ENCODE measurements at regions not wholly inside any gene's neighbourhood (a gene's known extent, or its start where the extent isn't known, plus 50 kb on each side); places are given as distances from the start of the nearest gene placed in this dataset.

- ChIA-PET POLR2A (no interaction called here), CTCF (no interaction called here)
- Histone ChIP-seq H3K4me1 (ENCODE audit: control insufficient read depth, insufficient read depth, low read length) (no peaks in the 10 kb centered on the region), H3K9me3 (ENCODE audit: control insufficient read depth, insufficient read depth, low read depth, low read length) (no peaks in the 10 kb centered on the region), H3K36me3 (ENCODE audit: control insufficient read depth in 2 of 2, insufficient read depth in 1 of 2, low read length in 2 of 2) (no peaks in the 10 kb centered on the region), H3K4me3 (ENCODE audit: low read depth, low read length) (no peak overlapping the region), H3K27ac (ENCODE audit: extremely low read depth, low read depth, low read length) (no peak overlapping the region)
- TF ChIP-seq ZNF184 (tag by site-specific recombination; IDR thresholded peaks at IDR 0.05) (no peak), ZNF266 (tag by site-specific recombination; IDR thresholded peaks at IDR 0.05; ENCODE audit: low read depth) (no peak), ZFP41 (tag by site-specific recombination; IDR thresholded peaks at IDR 0.05; ENCODE audit: borderline replicate concordance) (no peak), ZNF394 (tag by site-specific recombination; IDR thresholded peaks at IDR 0.05; ENCODE audit: borderline replicate concordance) (no peak), ZNF221 (tag by site-specific recombination; IDR thresholded peaks at IDR 0.05; ENCODE audit: borderline replicate concordance) (no peak), ZNF501 (tag by site-specific recombination; IDR thresholded peaks at IDR 0.05) (no peak), ZNF157 (tag by site-specific recombination; IDR thresholded peaks at IDR 0.05) (no peak), ZNF37A (tag by site-specific recombination; IDR thresholded peaks at IDR 0.05) (no peak), ZNF530 (tag by site-specific recombination; IDR thresholded peaks at IDR 0.05; ENCODE audit: low read depth) (no peak), HOXD13 (CRISPR knock-in tag; IDR thresholded peaks at IDR 0.05; ENCODE audit: borderline replicate concordance) (no peak), ZNF416 (tag by site-specific recombination; IDR thresholded peaks at IDR 0.05) (no peak), ZNF26 (tag by site-specific recombination; IDR thresholded peaks at IDR 0.05) (no peak), SP2 (tag by site-specific recombination; IDR thresholded peaks at IDR 0.05) (no peak), ZNF701 (tag by site-specific recombination; IDR thresholded peaks at IDR 0.05) (no peak), CTCF (tag by site-specific recombination; IDR thresholded peaks at IDR 0.05) (no peak)
- TF ChIP-seq, protein P1, sequence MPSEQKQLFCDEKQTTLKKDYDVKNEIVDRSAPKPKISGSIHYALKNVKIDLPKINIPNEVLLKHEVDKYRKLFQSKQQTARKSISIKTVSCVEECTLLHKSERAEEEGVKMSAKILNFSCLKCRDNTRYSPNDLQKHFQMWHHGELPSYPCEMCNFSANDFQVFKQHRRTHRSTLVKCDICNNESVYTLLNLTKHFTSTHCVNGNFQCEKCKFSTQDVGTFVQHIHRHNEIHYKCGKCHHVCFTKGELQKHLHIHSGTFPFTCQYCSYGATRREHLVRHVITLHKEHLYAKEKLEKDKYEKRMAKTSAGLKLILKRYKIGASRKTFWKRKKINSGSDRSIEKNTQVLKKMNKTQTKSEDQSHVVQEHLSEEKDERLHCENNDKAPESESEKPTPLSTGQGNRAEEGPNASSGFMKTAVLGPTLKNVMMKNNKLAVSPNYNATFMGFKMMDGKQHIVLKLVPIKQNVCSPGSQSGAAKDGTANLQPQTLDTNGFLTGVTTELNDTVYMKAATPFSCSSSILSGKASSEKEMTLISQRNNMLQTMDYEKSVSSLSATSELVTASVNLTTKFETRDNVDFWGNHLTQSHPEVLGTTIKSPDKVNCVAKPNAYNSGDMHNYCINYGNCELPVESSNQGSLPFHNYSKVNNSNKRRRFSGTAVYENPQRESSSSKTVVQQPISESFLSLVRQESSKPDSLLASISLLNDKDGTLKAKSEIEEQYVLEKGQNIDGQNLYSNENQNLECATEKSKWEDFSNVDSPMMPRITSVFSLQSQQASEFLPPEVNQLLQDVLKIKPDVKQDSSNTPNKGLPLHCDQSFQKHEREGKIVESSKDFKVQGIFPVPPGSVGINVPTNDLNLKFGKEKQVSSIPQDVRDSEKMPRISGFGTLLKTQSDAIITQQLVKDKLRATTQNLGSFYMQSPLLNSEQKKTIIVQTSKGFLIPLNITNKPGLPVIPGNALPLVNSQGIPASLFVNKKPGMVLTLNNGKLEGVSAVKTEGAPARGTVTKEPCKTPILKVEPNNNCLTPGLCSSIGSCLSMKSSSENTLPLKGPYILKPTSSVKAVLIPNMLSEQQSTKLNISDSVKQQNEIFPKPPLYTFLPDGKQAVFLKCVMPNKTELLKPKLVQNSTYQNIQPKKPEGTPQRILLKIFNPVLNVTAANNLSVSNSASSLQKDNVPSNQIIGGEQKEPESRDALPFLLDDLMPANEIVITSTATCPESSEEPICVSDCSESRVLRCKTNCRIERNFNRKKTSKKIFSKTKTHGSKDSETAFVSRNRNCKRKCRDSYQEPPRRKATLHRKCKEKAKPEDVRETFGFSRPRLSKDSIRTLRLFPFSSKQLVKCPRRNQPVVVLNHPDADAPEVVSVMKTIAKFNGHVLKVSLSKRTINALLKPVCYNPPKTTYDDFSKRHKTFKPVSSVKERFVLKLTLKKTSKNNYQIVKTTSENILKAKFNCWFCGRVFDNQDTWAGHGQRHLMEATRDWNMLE (tag by site-specific recombination; conservative IDR thresholded peaks at IDR 0.05; ENCODE audit: low read depth) = no peak
Observed at GRCh38 chr2:239470151-239470900, 69.5 kb upstream of the HDAC4 start.

Measured in HEK293 (cell line).